NCI-H2029 treated with DMSO at 0.1 percent for 48 hours (cell line): ENCODE measurements at regions not wholly inside any gene's neighbourhood (a gene's known extent, or its start where the extent isn't known, plus 50 kb on each side); places are given as distances from the start of the nearest gene placed in this dataset.

ENCODE experiments used
- DNase-seq: peaks from one replicate; lab custom pipeline; 2025; lab: John Stamatoyannopoulos, UW

GRCh38 chr4:58553679-58554078 is 1443.5 kb upstream of the IGFBP7 start:
- DNase-seq = no peak

- DNase-seq = no peak
These were observed 1442.8 kb upstream of the IGFBP7 start for GRCh38 chr4:58553031-58553430.

- DNase-seq = no peak
These were observed 1441.5 kb upstream of the IGFBP7 start for GRCh38 chr4:58551676-58552075.

GRCh38 chr4:58543465-58543864 is 1433.3 kb upstream of the IGFBP7 start:
- DNase-seq = no peak

- no peak for DNase-seq
These were observed 1431.7 kb upstream of the IGFBP7 start for GRCh38 chr4:58541926-58542325.

GRCh38 chr4:58522765-58523382 is 1412.7 kb upstream of the IGFBP7 start:
- DNase-seq = no peak

- no peak for DNase-seq
These were observed 1405.0 kb upstream of the IGFBP7 start for GRCh38 chr4:58515226-58515625.

GRCh38 chr4:58514299-58514698 is 1404.1 kb upstream of the IGFBP7 start:
- DNase-seq = no peak

GRCh38 chr4:58510652-58511051 is 1400.5 kb upstream of the IGFBP7 start:
- no peak for DNase-seq

GRCh38 chr4:58507079-58507478 is 1396.9 kb upstream of the IGFBP7 start:
- DNase-seq = no peak

- no peak for DNase-seq
These were observed 1392.7 kb upstream of the IGFBP7 start for GRCh38 chr4:58502839-58503238.

- no peak for DNase-seq
These were observed 1389.0 kb upstream of the IGFBP7 start for GRCh38 chr4:58499182-58499581.

- no peak for DNase-seq
These were observed 1381.4 kb upstream of the IGFBP7 start for GRCh38 chr4:58491620-58492019.

- no peak for DNase-seq
These were observed 1367.8 kb upstream of the IGFBP7 start for GRCh38 chr4:58477950-58478349.

- DNase-seq = no peak
These were observed 1367.3 kb upstream of the IGFBP7 start for GRCh38 chr4:58477513-58477912.

GRCh38 chr4:58475097-58475496 is 1364.9 kb upstream of the IGFBP7 start:
- DNase-seq = no peak

GRCh38 chr4:58465031-58465430 is 1354.8 kb upstream of the IGFBP7 start:
- no peak for DNase-seq

- no peak for DNase-seq
These were observed 1346.7 kb upstream of the IGFBP7 start for GRCh38 chr4:58456727-58457384.

GRCh38 chr4:58453956-58454355 is 1343.8 kb upstream of the IGFBP7 start:
- no peak for DNase-seq

- no peak for DNase-seq
These were observed 1341.5 kb upstream of the IGFBP7 start for GRCh38 chr4:58451707-58452106.

GRCh38 chr4:58435871-58436270 is 1325.7 kb upstream of the IGFBP7 start:
- no peak for DNase-seq

- no peak for DNase-seq
These were observed 1303.7 kb upstream of the IGFBP7 start for GRCh38 chr4:58413849-58414248.

GRCh38 chr4:58411904-58412303 is 1301.7 kb upstream of the IGFBP7 start:
- DNase-seq = no peak

GRCh38 chr4:58406762-58407161 is 1296.6 kb upstream of the IGFBP7 start:
- no peak for DNase-seq
